Endothelial cell of umbilical vein (primary cell): ENCODE measurements at regions not wholly inside any gene's neighbourhood (a gene's known extent, or its start where the extent isn't known, plus 50 kb on each side); places are given as distances from the start of the nearest gene placed in this dataset. TPM values are rescaled to one million over a fixed set of nuclear protein-coding genes. Genes with fewer than 3 reads are reported as not detected.

ENCODE experiments used
- small RNA-seq: library from RNA; depleted of rRNA; stranded (forward); fragments of <200 nt; gene quantifications from one replicate; pipeline ENCODE3, GENCODE V24; 2012; ENCODE audit warnings: low replicate concordance, low read depth; ENCODE audit not compliant: insufficient read depth, insufficient read length

Small RNAs in the stretch of these regions (small RNA-seq; reads per million reads assigned to genes)
- gene MTND5P40 (not detected), gene RF01182 (not detected), gene RN7SKP139 (not detected), gene RNU6-1014P (not detected)
